Activated CD8-positive, alpha-beta T cell treated with anti-CD3 and anti-CD28 coated beads, Interleukin-2, amount 10 ng/mL, durations not matched to agents 7 days and 5 days (primary cell): ENCODE measurements at regions not wholly inside any gene's neighbourhood (a gene's known extent, or its start where the extent isn't known, plus 50 kb on each side); places are given as distances from the start of the nearest gene placed in this dataset.
"Not testable (repeated sequence)": the region's sequence is repeated elsewhere in the genome, so short reads cannot be mapped to it uniquely, and the experiment has no call there.

ENCODE experiments used
- ATAC-seq: fragments of 150-1000 bp; cut with Tn5 transposase; one replicate; pipeline ENCODE4 v1.10.0; 2021; ENCODE audit warnings: moderate library complexity
- CTCF ChIA-PET: fragments of 350-600 bp; sonication (Branson Sonifier 250); formaldehyde crosslinking; loops from one replicate; lab custom pipeline; 2021; ENCODE audit warnings: antibody characterized with exemption; lab: Charles Lee
- POLR2A ChIA-PET: fragments of 350-600 bp; sonication (Branson Sonifier 250); formaldehyde crosslinking; loops from one replicate; lab custom pipeline; 2021; ENCODE audit warnings: antibody characterized with exemption; lab: Charles Lee
- DNase-seq: peaks from one replicate; pipeline ENCODE4 v3.0.0-alpha.2; 2020
- H3K27ac Mint-ChIP-seq: one replicate; pipeline ENCODE4 v1.8.0; 2021; ENCODE audit warnings: mild to moderate bottlenecking, mixed read lengths
- H3K27me3 Mint-ChIP-seq: one replicate; pipeline ENCODE4 v1.8.0; 2021; ENCODE audit warnings: low read depth, mixed read lengths
- H3K36me3 Mint-ChIP-seq: one replicate; pipeline ENCODE4 v1.8.0; 2021; ENCODE audit warnings: low read depth, mixed read lengths
- H3K4me1 Mint-ChIP-seq: one replicate; pipeline ENCODE4 v1.8.0; 2021; ENCODE audit warnings: low read depth, mixed read lengths
- H3K4me3 Mint-ChIP-seq: one replicate; pipeline ENCODE4 v1.8.0; 2021; ENCODE audit warnings: mild to moderate bottlenecking, mixed read lengths
- H3K9me3 Mint-ChIP-seq: one replicate; pipeline ENCODE4 v1.8.0; 2022; ENCODE audit warnings: mixed read lengths; ENCODE audit not compliant: insufficient read depth

DNA sequence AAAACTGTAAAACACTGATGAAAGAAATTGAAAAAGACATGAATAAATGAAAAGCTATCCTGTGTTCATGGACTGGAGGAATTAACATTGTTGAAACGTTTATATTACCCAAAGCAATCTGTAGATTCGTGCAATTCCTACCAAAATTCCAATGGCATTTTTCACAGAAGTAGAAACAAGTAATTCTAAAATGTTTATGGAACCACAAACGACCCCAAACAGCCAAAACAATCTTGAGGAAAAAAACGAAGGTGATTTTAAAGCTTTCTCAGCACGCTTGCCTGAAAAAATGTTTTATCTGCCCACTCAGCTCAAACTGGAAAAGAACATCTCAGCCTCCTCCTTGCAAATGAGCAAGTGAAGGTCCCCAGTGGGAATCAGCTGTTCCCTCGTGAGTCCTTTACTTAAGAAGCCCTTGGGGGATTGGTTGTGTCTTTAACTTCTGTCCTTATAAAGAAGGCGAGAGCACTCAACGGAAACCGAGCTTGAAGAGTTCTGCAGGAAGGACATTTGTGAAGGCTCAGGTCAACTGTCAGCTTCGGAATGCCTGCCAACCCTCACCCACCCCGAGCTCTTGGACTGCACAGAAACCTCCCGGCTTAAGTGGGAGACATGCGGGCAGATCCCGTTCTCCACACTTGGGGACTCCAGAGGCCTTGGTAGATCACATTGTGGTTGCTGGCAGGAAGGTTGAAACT is 256.0 kb upstream of the IRS2 start:
- DNase-seq (no peak), ATAC-seq (no peak)
- H3K27ac Mint-ChIP-seq = no peak overlapping the region
- ChIA-PET CTCF (no interaction called here), POLR2A (no interaction called here)
- H3K36me3 Mint-ChIP-seq = no peaks in the 10 kb centered on the region
- no peaks in the 10 kb centered on the region for H3K4me1 Mint-ChIP-seq
- peaks cover 2% of the 10 kb centered on the region for H3K27me3 Mint-ChIP-seq
- H3K4me3 Mint-ChIP-seq = no peak overlapping the region
- no peaks in the 10 kb centered on the region for H3K9me3 Mint-ChIP-seq

DNA sequence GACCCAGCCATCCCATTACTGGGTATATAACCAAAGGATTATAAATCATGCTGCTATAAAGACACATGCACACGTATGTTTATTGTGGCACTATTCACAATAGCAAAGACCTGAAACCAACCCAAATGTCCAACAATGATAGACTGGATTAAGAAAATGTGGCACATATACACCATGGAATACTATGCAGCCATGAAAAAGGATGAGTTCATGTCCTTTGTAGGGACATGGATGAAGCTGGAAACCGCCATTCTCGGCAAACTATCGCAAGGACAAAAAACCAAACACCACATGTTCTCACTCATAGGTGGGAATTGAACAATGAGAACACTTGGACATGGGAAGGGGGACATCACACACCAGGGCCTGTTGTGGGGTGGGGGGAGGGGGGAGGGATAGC is 255.3 kb upstream of the IRS2 start:
- H3K9me3 Mint-ChIP-seq, H3K36me3 Mint-ChIP-seq, ATAC-seq, H3K4me1 Mint-ChIP-seq, H3K27ac Mint-ChIP-seq, H3K4me3 Mint-ChIP-seq, POLR2A ChIA-PET, CTCF ChIA-PET, DNase-seq, H3K27me3 Mint-ChIP-seq: not testable (repeated sequence)

DNA sequence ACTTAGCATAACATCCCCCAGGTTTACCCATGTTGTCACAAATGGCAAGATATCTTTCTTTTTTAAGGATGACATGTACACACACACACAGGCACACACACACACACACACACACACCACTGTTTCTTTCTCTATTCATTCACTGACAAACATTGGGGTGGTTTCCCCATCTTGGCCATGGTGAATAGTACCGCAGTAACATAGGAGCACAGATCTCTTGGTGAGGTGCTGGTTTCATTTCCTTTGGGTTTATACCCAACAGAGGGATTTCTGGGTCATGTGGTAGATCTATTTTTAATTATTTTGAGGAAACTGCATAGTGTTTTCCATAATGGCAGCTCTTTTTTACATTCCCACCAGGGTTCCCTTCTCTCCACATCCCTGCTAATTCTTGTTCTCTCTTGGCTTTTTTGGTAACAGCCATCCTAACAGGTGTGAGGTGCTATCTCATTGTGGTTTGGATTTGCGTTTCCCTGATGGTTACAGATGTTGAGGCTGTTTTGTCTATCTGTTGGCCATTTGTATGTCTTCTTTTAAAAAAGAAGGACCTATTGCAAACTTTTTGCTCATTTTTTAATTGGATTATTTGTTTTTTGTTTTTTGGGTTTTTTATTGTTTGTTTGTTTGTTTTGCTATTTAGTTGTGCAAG is 251.7 kb upstream of the IRS2 start:
- Mint-ChIP-seq H3K27me3 (no peaks in the 10 kb centered on the region), H3K4me1 (no peaks in the 10 kb centered on the region), H3K9me3 (no peaks in the 10 kb centered on the region), H3K36me3 (no peaks in the 10 kb centered on the region), H3K4me3 (no peak overlapping the region), H3K27ac (no peak overlapping the region)
- no peak for DNase-seq
- ChIA-PET CTCF (no interaction called here), POLR2A (no interaction called here)
- no peak for ATAC-seq

DNA sequence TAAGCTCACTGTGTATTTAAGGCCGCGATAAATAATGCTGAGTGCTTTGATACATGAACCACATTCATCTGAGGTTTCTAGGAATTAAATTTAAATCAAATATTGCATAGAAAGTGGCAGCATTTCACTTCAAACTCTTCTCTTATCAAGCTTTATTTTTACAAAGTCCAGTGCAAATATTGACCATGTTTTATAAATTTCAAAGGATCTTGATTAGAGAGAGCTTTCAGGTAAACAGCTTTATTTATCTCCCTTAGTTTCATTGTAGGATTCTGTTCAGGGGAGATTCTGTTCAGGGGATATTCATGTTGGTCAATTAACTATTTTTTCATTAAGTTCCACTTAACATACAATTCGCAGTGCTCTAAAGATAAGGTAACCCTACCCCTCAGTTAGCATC is 249.7 kb upstream of the IRS2 start:
- no peaks in the 10 kb centered on the region for H3K4me1 Mint-ChIP-seq
- ATAC-seq (no peak), DNase-seq (no peak)
- ChIA-PET CTCF (no interaction called here), POLR2A (no interaction called here)
- H3K36me3 Mint-ChIP-seq = no peaks in the 10 kb centered on the region
- no peak overlapping the region for H3K27ac Mint-ChIP-seq
- H3K27me3 Mint-ChIP-seq = no peaks in the 10 kb centered on the region
- H3K9me3 Mint-ChIP-seq = no peaks in the 10 kb centered on the region
- H3K4me3 Mint-ChIP-seq = no peak overlapping the region

DNA sequence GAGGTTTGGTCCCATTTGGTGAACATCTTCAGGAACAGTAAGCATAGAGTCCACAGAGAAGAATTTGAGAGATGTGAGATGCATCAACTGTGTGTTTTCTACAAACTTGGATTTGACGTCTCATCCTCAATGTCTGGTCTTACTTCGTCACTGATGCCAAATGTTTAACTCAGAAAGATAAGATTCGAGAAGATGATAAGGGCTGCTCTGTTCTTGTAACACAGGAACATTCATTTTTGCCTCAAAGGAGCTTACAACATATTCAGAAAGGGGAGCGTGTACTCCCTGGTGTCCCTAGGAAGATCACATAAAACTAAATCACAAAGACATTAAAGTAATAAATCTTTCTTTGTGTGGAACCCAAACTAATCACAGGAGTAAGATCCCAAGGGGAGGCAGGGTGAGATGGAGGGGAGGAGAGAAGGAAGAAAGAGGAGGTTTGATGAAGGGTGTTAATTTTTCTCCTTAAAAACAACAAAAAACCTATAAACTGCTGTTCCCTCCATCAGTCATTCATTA is 247.7 kb upstream of the IRS2 start:
- POLR2A ChIA-PET = no interaction called here
- CTCF ChIA-PET = no interaction called here
- H3K9me3 Mint-ChIP-seq = no peaks in the 10 kb centered on the region
- ATAC-seq (no peak), DNase-seq (no peak)
- H3K27ac Mint-ChIP-seq = no peak overlapping the region
- H3K36me3 Mint-ChIP-seq = no peaks in the 10 kb centered on the region
- no peaks in the 10 kb centered on the region for H3K27me3 Mint-ChIP-seq
- H3K4me3 Mint-ChIP-seq = no peak overlapping the region
- H3K4me1 Mint-ChIP-seq = no peaks in the 10 kb centered on the region

DNA sequence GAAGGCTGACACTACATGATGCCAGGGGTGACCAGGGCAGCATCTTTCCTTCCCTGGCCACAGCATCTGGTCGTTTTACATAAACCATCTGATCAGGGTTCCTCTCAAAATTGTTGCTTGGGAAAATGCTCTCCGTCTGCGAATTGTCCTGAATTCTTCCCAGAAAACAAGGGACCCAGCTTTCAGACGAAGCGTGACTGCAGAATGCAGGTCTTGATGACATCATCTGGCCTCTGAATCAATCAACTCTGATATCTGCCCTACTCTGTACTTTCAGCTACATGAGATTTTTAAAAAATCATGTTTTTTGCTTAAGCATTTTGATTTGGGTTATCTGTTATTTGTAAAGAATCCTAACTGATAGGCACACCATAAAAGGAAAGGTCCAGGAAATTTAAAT is 246.6 kb upstream of the IRS2 start:
- Mint-ChIP-seq H3K4me1 (no peaks in the 10 kb centered on the region), H3K9me3 (no peaks in the 10 kb centered on the region), H3K27ac (no peak overlapping the region), H3K4me3 (no peak overlapping the region), H3K27me3 (no peaks in the 10 kb centered on the region), H3K36me3 (no peaks in the 10 kb centered on the region)
- no peak for DNase-seq
- no peak for ATAC-seq
- CTCF ChIA-PET = no interaction called here
- POLR2A ChIA-PET = no interaction called here

DNA sequence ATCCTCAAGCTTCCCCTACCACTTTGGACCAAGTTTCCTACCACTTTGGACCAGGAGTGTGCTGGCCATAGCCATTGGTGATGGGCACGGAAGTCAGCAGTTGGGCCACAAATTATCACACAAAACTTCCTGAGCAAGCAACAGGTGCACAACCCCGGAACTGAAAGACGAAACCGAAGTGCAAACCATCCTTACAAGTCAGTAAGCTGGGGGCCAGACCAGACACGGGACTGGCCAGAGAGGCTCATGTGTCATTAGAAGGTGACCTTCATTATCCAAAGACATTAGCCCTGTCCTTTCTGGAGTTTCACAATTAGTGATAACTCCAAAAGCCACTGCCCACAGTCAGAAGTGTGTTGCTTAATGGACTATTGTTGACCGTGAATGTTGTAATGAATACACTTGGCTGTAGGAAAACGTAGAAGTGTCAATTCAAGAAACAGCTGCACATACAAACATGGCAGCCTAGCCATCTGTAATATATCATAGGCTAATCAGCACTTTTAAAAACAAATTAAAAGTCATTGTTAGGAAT is 244.1 kb upstream of the IRS2 start:
- H3K4me1 Mint-ChIP-seq = no peaks in the 10 kb centered on the region
- H3K27ac Mint-ChIP-seq = no peak overlapping the region
- DNase-seq (no peak), ATAC-seq (no peak)
- ChIA-PET POLR2A (no interaction called here), CTCF (no interaction called here)
- no peaks in the 10 kb centered on the region for H3K36me3 Mint-ChIP-seq
- no peak overlapping the region for H3K4me3 Mint-ChIP-seq
- no peaks in the 10 kb centered on the region for H3K9me3 Mint-ChIP-seq
- no peaks in the 10 kb centered on the region for H3K27me3 Mint-ChIP-seq

DNA sequence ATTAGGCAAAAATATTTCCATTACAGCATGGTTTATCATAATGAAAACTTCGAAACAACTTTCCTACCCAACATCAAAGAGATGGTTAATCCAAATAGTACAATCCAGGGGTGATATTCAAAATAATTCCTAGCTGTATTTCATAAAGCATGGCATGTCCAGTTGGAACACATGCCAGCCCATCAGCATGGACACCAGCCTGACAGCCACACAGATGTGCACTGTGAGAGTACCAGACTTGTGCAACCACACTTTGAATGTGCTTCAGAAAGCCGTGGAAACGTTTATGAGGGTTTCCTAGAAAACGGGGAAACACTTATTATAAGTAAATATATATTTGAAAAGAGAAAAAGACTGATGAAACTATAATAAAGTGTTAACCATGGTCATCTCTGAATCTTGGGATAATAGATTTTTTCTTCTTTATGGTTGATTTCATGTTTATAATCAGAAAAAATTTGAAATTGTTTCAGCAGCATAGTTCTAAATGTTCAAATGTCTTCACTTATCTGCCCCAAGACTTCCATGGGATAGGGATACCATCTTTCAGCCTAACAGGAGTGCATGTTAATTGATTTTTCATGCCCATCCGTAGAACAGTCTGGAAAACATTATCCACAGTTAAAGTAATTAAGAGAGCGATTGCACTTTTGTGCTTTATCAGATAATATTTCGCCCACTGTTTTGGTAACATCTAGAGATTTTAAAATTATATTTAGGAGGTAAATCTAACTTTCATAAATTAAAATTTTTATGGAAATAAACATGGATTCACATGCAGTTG is 242.6 kb upstream of the IRS2 start:
- ATAC-seq (no peak), DNase-seq (no peak)
- CTCF ChIA-PET = no interaction called here
- no peaks in the 10 kb centered on the region for H3K9me3 Mint-ChIP-seq
- H3K4me3 Mint-ChIP-seq = no peak overlapping the region
- no peaks in the 10 kb centered on the region for H3K4me1 Mint-ChIP-seq
- no peaks in the 10 kb centered on the region for H3K36me3 Mint-ChIP-seq
- H3K27me3 Mint-ChIP-seq = no peaks in the 10 kb centered on the region
- POLR2A ChIA-PET = no interaction called here
- H3K27ac Mint-ChIP-seq = no peak overlapping the region

DNA sequence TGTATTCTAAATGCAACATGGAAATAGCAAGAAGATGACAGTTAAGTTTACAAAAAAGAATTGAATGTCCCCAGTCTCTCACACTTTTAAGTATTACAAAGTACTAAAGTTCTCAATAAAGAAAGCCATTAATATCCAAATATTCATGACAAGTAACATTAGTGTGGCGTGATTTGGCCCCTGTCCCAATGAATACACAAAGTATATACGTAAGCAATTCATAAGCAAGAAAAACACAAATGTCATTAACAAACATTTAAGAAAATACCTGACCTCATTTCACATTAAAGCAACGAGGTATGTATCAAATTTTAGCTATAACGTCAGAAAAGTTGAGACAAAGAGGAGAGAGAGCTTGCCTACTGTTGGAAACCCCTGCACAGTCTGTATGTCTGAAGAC is 241.9 kb upstream of the IRS2 start:
- Mint-ChIP-seq H3K4me3 (no peak overlapping the region), H3K36me3 (no peaks in the 10 kb centered on the region), H3K27ac (no peak overlapping the region), H3K27me3 (no peaks in the 10 kb centered on the region), H3K4me1 (no peaks in the 10 kb centered on the region), H3K9me3 (no peaks in the 10 kb centered on the region)
- POLR2A ChIA-PET = no interaction called here
- ATAC-seq = no peak
- no peak for DNase-seq
- CTCF ChIA-PET = no interaction called here

DNA sequence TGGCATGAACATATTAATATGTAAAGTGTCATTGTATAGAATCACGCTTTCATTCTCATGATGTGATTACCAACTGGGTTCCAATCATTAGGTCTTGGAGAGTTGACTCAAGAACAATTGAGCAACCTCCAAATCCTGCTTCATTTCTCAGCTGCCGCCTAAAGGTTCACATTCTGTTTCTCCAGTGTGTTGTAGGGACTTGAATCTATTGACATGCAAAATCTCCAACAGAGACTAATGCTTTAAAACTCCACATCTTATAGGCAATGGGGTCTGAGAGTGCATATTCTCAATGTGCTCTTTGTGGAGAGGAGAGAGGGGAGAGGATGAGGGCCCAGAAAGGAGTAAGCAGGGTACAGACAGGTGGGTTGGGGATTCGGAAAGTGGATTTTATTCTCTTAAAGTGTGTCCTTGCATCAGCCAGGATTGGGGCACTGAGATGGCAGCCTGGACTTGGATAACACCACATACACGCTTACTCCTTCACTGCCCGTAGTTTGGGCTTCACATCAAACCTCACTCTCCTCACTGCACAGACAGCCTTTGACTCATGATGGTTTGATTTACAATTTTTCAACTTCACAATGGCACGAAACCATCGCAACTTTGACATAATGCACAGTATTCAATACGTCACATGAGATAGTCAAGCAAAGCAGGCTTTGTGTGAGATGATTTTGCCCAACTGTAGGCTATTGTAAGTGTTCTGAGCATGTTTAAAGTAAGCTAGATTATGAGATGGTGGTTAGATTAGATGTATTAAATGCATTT is 241.3 kb upstream of the IRS2 start:
- no peaks in the 10 kb centered on the region for H3K4me1 Mint-ChIP-seq
- ChIA-PET CTCF (no interaction called here), POLR2A (no interaction called here)
- H3K36me3 Mint-ChIP-seq = no peaks in the 10 kb centered on the region
- no peaks in the 10 kb centered on the region for H3K9me3 Mint-ChIP-seq
- DNase-seq (no peak), ATAC-seq (no peak)
- H3K27ac Mint-ChIP-seq = no peak overlapping the region
- no peaks in the 10 kb centered on the region for H3K27me3 Mint-ChIP-seq
- no peak overlapping the region for H3K4me3 Mint-ChIP-seq

DNA sequence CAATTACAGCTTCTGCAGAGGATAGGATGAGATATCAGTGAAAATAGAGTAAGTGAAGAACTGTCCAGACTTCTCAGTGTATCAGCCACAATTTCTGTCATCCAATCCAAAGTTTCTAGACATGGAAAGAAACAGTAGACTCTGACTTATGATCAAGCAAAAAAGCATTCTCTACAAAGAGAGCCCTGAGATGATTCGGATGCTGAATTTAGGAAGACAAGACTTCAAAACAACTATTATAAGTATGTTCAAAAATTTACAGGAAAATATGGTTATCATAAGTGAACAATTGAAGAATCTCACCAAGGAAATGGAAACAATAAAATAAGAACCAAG is 238.2 kb upstream of the IRS2 start:
- no peaks in the 10 kb centered on the region for H3K4me1 Mint-ChIP-seq
- ChIA-PET POLR2A (no interaction called here), CTCF (no interaction called here)
- H3K4me3 Mint-ChIP-seq = no peak overlapping the region
- no peaks in the 10 kb centered on the region for H3K27me3 Mint-ChIP-seq
- H3K27ac Mint-ChIP-seq = no peak overlapping the region
- no peak for DNase-seq
- ATAC-seq = no peak
- H3K36me3 Mint-ChIP-seq = no peaks in the 10 kb centered on the region
- H3K9me3 Mint-ChIP-seq = no peaks in the 10 kb centered on the region
